Osteocyte (in vitro differentiated cells): ENCODE measurements at regions not wholly inside any gene's neighbourhood (a gene's known extent, or its start where the extent isn't known, plus 50 kb on each side); places are given as distances from the start of the nearest gene placed in this dataset.

Experiments used
- DNase-seq: peaks from one replicate; pipeline ENCODE4 v3.0.0; 2021; ENCODE audit warnings: mixed read lengths; ENCODE audit not compliant: unreplicated experiment; ENCODE audit errors: extremely low spot score
- H3K27ac Mint-ChIP-seq: one replicate; pipeline ENCODE4 v1.8.0; 2021; ENCODE audit warnings: mild to moderate bottlenecking, mixed read lengths; ENCODE audit not compliant: unreplicated experiment
- H3K27me3 Mint-ChIP-seq: one replicate; pipeline ENCODE4 v1.8.0; 2021; ENCODE audit warnings: mixed read lengths; ENCODE audit not compliant: unreplicated experiment
- H3K36me3 Mint-ChIP-seq: one replicate; pipeline ENCODE4 v1.8.0; 2021; ENCODE audit warnings: mixed read lengths; ENCODE audit not compliant: unreplicated experiment
- H3K4me1 Mint-ChIP-seq: one replicate; pipeline ENCODE4 v1.8.0; 2021; ENCODE audit warnings: mixed read lengths; ENCODE audit not compliant: unreplicated experiment
- H3K4me3 Mint-ChIP-seq: one replicate; pipeline ENCODE4 v1.8.0; 2021; ENCODE audit warnings: mild to moderate bottlenecking, moderate library complexity, mixed read lengths; ENCODE audit not compliant: unreplicated experiment
- H3K9me3 Mint-ChIP-seq: one replicate; pipeline ENCODE4 v1.8.0; 2021; ENCODE audit warnings: mixed read lengths; ENCODE audit not compliant: unreplicated experiment
- CTCF ChIP-seq: fragments of 200-600 bp; sonication (generic); IDR thresholded peaks from 2 replicates; pipeline ENCODE4 v1.5.0; 2021; ENCODE audit warnings: antibody characterized with exemption, mild to moderate bottlenecking, moderate library complexity

GRCh38 chr4:111213531-111213930 is 590.7 kb upstream of the PITX2 start:
- Mint-ChIP-seq H3K27me3 (no peaks in the 10 kb centered on the region), H3K9me3 (no peaks in the 10 kb centered on the region)

GRCh38 chr4:111214371-111214770 is 591.5 kb upstream of the PITX2 start:
- H3K27ac Mint-ChIP-seq, result no peak overlapping the region
- H3K4me3 Mint-ChIP-seq, result no peak overlapping the region
- H3K27me3 Mint-ChIP-seq, result no peaks in the 10 kb centered on the region
- no peaks in the 10 kb centered on the region for H3K9me3 Mint-ChIP-seq
- no peak for TF ChIP-seq CTCF
- no peaks in the 10 kb centered on the region for H3K36me3 Mint-ChIP-seq
- no peaks in the 10 kb centered on the region for H3K4me1 Mint-ChIP-seq
- no peak for DNase-seq

More at GRCh38 chr4:111213531-111213930, 590.7 kb upstream of the PITX2 start:
- no peak for TF ChIP-seq CTCF
- DNase-seq, result no peak
- Mint-ChIP-seq H3K4me3 (no peak overlapping the region), H3K4me1 (no peaks in the 10 kb centered on the region), H3K36me3 (no peaks in the 10 kb centered on the region), H3K27ac (no peak overlapping the region)

GRCh38 chr4:111215755-111216154 is 592.9 kb upstream of the PITX2 start:
- Mint-ChIP-seq H3K4me1 (no peaks in the 10 kb centered on the region), H3K4me3 (no peak overlapping the region), H3K27ac (no peak overlapping the region), H3K9me3 (no peaks in the 10 kb centered on the region), H3K36me3 (no peaks in the 10 kb centered on the region), H3K27me3 (no peaks in the 10 kb centered on the region)
- TF ChIP-seq CTCF, result no peak
- no peak for DNase-seq

- H3K4me3 Mint-ChIP-seq, result no peak overlapping the region
- H3K4me1 Mint-ChIP-seq, result no peaks in the 10 kb centered on the region
- no peak for TF ChIP-seq CTCF
Measured at GRCh38 chr4:111216791-111217190, 593.9 kb upstream of the PITX2 start.

GRCh38 chr4:111221371-111221770 is 598.5 kb upstream of the PITX2 start:
- H3K36me3 Mint-ChIP-seq, result no peaks in the 10 kb centered on the region
- no peak for TF ChIP-seq CTCF
- no peaks in the 10 kb centered on the region for H3K4me1 Mint-ChIP-seq
- H3K27me3 Mint-ChIP-seq, result no peaks in the 10 kb centered on the region
- H3K27ac Mint-ChIP-seq, result no peak overlapping the region
- no peaks in the 10 kb centered on the region for H3K9me3 Mint-ChIP-seq
- no peak overlapping the region for H3K4me3 Mint-ChIP-seq
- no peak for DNase-seq

More at GRCh38 chr4:111216791-111217190, 593.9 kb upstream of the PITX2 start:
- H3K9me3 Mint-ChIP-seq, result no peaks in the 10 kb centered on the region
- no peaks in the 10 kb centered on the region for H3K36me3 Mint-ChIP-seq
- no peak for DNase-seq
- no peaks in the 10 kb centered on the region for H3K27me3 Mint-ChIP-seq
- H3K27ac Mint-ChIP-seq, result no peak overlapping the region
